GM12874 (cell line): ENCODE measurements at regions not wholly inside any gene's neighbourhood (a gene's known extent, or its start where the extent isn't known, plus 50 kb on each side); places are given as distances from the start of the nearest gene placed in this dataset.

Experiments
- CTCF ChIP-seq: IDR thresholded peaks from 2 replicates; pipeline ENCODE4 v1.5.1; 2011; ENCODE audit warnings: low read depth, mild to moderate bottlenecking, control low read depth, low read length, moderate library complexity; ENCODE audit not compliant: insufficient read depth

- TF ChIP-seq CTCF = no peak
Measured at GRCh38 chr1:24266998-24267397, 52.2 kb upstream of the GRHL3 start.

- no peak for TF ChIP-seq CTCF
Measured at GRCh38 chr1:24266398-24266941, 52.7 kb upstream of the GRHL3 start.

- no peak for TF ChIP-seq CTCF
Measured at GRCh38 chr1:24263746-24264145, 55.4 kb upstream of the GRHL3 start.

- TF ChIP-seq CTCF = no peak
Measured at GRCh38 chr1:24263211-24263610, 55.9 kb upstream of the GRHL3 start.

- TF ChIP-seq CTCF = no peak
Measured at GRCh38 chr1:24261977-24262376, 57.2 kb upstream of the GRHL3 start.

- no peak for TF ChIP-seq CTCF
Measured at GRCh38 chr1:24258735-24259424, 60.3 kb upstream of the GRHL3 start.

- no peak for TF ChIP-seq CTCF
Measured at GRCh38 chr1:24257373-24257772, 61.8 kb upstream of the GRHL3 start.
